HEK293 (cell line): ENCODE measurements at regions not wholly inside any gene's neighbourhood (a gene's known extent, or its start where the extent isn't known, plus 50 kb on each side); places are given as distances from the start of the nearest gene placed in this dataset.

Source experiments
- ATF2 ChIP-seq: fragments of 450-650 bp; formaldehyde crosslinking; IDR thresholded peaks from 2 replicates; pipeline ENCODE4 v1.5.1; 2016; ENCODE audit warnings: missing biosample characterization, missing genetic modification characterization, low read depth
- BCL11A ChIP-seq: fragments of 450-650 bp; formaldehyde crosslinking; IDR thresholded peaks from 2 replicates; pipeline ENCODE4 v1.5.1; 2016; ENCODE audit warnings: low read depth, missing biosample characterization, missing genetic modification characterization
- CTCF ChIP-seq: fragments of 450-650 bp; formaldehyde crosslinking; IDR thresholded peaks from 2 replicates; pipeline ENCODE4 v1.5.1; 2016; ENCODE audit warnings: missing biosample characterization, missing genetic modification characterization
- KLF7 ChIP-seq: fragments of 450-650 bp; formaldehyde crosslinking; IDR thresholded peaks from 2 replicates; pipeline ENCODE4 v1.5.1; 2016; ENCODE audit warnings: missing biosample characterization, missing genetic modification characterization, borderline replicate concordance
- MYNN ChIP-seq: fragments of 450-650 bp; formaldehyde crosslinking; IDR thresholded peaks from 2 replicates; pipeline ENCODE4 v1.5.1; 2016; ENCODE audit warnings: missing biosample characterization, missing genetic modification characterization, borderline replicate concordance
- REST ChIP-seq: fragments of 450-650 bp; formaldehyde crosslinking; IDR thresholded peaks from 2 replicates; pipeline ENCODE4 v1.5.1; 2016; ENCODE audit warnings: missing biosample characterization, missing genetic modification characterization
- ZFP3 ChIP-seq: fragments of 450-650 bp; formaldehyde crosslinking; IDR thresholded peaks from 2 replicates; pipeline ENCODE4 v1.5.1; 2016; ENCODE audit warnings: low read depth, missing biosample characterization, missing genetic modification characterization
- ZNF341 ChIP-seq: fragments of 450-650 bp; formaldehyde crosslinking; IDR thresholded peaks from 2 replicates; pipeline ENCODE4; 2016; ENCODE audit warnings: low read depth, missing biosample characterization, missing genetic modification characterization
- ZNF366 ChIP-seq: fragments of 450-650 bp; formaldehyde crosslinking; conservative IDR thresholded peaks from 2 replicates; pipeline ENCODE4 v1.5.1; 2016; ENCODE audit warnings: missing biosample characterization, missing genetic modification characterization
- ZNF530 ChIP-seq: fragments of 450-650 bp; formaldehyde crosslinking; IDR thresholded peaks from 2 replicates; pipeline ENCODE4 v1.5.1; 2016; ENCODE audit warnings: low read depth, missing biosample characterization, missing genetic modification characterization
- ZNF623 ChIP-seq: fragments of 450-650 bp; formaldehyde crosslinking; IDR thresholded peaks from 2 replicates; pipeline ENCODE4 v1.5.1; 2016; ENCODE audit warnings: missing biosample characterization, missing genetic modification characterization
- TF ChIP-seq, protein P1 (sequence below): sonication (generic); formaldehyde crosslinking; IDR thresholded peaks from 2 replicates; pipeline ENCODE4 v1.8.1; 2022; ENCODE audit warnings: mild to moderate bottlenecking, moderate library complexity, missing genetic modification reagents
- TF ChIP-seq, protein P2 (sequence below): fragments of 450-650 bp; formaldehyde crosslinking; IDR thresholded peaks from 2 replicates; pipeline ENCODE4 v1.5.1; 2017; ENCODE audit warnings: missing biosample characterization, missing genetic modification characterization
- TF ChIP-seq, protein P3 (sequence below): fragments of 450-650 bp; formaldehyde crosslinking; IDR thresholded peaks from 2 replicates; pipeline ENCODE4 v1.5.1; 2016; ENCODE audit warnings: missing biosample characterization, missing genetic modification characterization

GRCh38 chr3:152522036-152522435 is 253.3 kb downstream of the MBNL1 start:
- TF ChIP-seq CTCF (tag by site-specific recombination) (no peak), ZNF366 (tag by site-specific recombination) (no peak), KLF7 (tag by site-specific recombination) (no peak), MYNN (tag by site-specific recombination) (no peak), ZNF341 (tag by site-specific recombination) (no peak), REST (tag by site-specific recombination) (no peak), ATF2 (tag by site-specific recombination) (no peak), ZNF623 (tag by site-specific recombination) (no peak), BCL11A (tag by site-specific recombination) (no peak), ZFP3 (tag by site-specific recombination) (no peak), ZNF530 (tag by site-specific recombination) (no peak)
- TF ChIP-seq, protein P1, sequence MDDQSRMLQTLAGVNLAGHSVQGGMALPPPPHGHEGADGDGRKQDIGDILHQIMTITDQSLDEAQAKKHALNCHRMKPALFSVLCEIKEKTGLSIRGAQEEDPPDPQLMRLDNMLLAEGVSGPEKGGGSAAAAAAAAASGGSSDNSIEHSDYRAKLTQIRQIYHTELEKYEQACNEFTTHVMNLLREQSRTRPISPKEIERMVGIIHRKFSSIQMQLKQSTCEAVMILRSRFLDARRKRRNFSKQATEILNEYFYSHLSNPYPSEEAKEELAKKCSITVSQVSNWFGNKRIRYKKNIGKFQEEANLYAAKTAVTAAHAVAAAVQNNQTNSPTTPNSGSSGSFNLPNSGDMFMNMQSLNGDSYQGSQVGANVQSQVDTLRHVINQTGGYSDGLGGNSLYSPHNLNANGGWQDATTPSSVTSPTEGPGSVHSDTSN (CRISPR knock-in tag), result no peak
- TF ChIP-seq, protein P2, sequence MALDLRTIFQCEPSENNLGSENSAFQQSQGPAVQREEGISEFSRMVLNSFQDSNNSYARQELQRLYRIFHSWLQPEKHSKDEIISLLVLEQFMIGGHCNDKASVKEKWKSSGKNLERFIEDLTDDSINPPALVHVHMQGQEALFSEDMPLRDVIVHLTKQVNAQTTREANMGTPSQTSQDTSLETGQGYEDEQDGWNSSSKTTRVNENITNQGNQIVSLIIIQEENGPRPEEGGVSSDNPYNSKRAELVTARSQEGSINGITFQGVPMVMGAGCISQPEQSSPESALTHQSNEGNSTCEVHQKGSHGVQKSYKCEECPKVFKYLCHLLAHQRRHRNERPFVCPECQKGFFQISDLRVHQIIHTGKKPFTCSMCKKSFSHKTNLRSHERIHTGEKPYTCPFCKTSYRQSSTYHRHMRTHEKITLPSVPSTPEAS, result no peak
- TF ChIP-seq, protein P3, sequence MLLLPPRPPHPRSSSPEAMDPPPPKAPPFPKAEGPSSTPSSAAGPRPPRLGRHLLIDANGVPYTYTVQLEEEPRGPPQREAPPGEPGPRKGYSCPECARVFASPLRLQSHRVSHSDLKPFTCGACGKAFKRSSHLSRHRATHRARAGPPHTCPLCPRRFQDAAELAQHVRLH (tag by site-specific recombination), result no peak
